GM12865 (cell line): ENCODE measurements at regions not wholly inside any gene's neighbourhood (a gene's known extent, or its start where the extent isn't known, plus 50 kb on each side); places are given as distances from the start of the nearest gene placed in this dataset.

Experiments
- DNase-seq: peaks from one replicate; pipeline ENCODE4 v3.0.0; 2010; ENCODE audit warnings: low read depth
- H3K4me3 ChIP-seq: 2 replicates; pipeline ENCODE4 v1.5.1; 2011; ENCODE audit warnings: mild to moderate bottlenecking, low read depth, low read length, control low read depth
- CTCF ChIP-seq: IDR thresholded peaks from 2 replicates; pipeline ENCODE4 v1.5.1; 2011; ENCODE audit warnings: low read length, control low read depth, low read depth, inconsistent platforms; ENCODE audit not compliant: insufficient read depth; ENCODE audit errors: missing control alignments

GRCh38 chr18:33923980-33924379, 300.7 kb downstream of the NOL4 start:
- DNase-seq, result no peak
- no peak for TF ChIP-seq CTCF
- H3K4me3 ChIP-seq, result no peak overlapping the region

DNA sequence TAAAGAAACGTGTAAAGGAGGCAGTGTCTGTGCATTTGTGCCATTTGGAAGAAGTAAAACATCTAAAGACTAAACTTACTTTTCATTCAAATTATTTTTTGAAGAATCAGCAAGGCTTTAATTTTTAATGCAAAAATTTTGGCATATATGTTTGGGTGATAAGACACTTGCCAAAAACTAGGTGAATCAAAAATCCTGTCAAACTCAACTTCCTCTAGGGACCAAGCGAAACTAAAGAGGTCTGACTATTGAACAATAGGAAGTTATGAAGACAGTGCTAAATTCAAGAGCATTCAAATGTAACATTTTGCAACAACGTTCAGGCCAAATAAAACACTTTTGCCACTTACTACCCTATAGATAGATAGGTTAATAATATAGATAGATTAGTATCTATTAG, 306.1 kb downstream of the NOL4 start:
- TF ChIP-seq CTCF, result no peak
- H3K4me3 ChIP-seq, result no peak overlapping the region
- DNase-seq, result no peak

- H3K4me3 ChIP-seq, result no peak overlapping the region
- peak; percentile 2 for TF ChIP-seq CTCF
- DNase-seq, result peak; percentile 10
These were observed 308.5 kb downstream of the NOL4 start for GRCh38 chr18:33916200-33916599.

GRCh38 chr18:33914399-33914798, 310.3 kb downstream of the NOL4 start:
- no peak overlapping the region for H3K4me3 ChIP-seq
- no peak for TF ChIP-seq CTCF
- DNase-seq, result no peak

GRCh38 chr18:33906046-33906445, 318.7 kb downstream of the NOL4 start:
- no peak for DNase-seq
- no peak overlapping the region for H3K4me3 ChIP-seq
- TF ChIP-seq CTCF, result no peak

DNA sequence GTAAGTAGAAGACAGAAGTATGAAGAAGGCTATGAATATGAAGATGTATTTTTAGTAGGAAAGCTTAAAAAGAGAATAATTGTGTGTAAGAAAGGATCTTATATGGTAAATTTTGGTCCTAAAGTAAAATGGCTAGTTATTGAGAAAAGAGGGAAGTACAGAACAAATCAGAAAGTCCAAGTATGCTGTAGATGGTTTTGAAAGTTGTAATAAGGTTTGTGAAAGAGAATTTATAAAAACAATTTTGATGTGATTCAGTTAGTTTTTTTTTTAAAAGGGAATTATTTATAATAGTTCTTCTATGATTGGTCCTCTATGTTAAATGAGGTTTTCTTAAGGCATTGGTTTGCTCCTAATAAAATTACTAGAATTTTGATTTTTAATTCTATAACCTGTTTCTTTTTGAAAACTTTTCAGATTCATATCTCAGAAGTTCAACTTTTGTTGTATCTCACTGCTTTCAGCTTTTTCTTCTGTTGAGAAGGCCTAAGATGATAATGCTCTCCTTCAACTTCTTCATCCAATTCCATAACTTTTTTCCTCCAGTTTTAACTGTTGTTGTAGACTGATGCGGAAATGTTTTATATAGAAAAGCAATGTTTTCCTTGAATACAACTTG, 322.7 kb downstream of the NOL4 start:
- no peak for TF ChIP-seq CTCF
- no peak for DNase-seq
- H3K4me3 ChIP-seq, result no peak overlapping the region

GRCh38 chr18:33900638-33901037, 322.6 kb downstream of the ASXL3 start:
- DNase-seq, result no peak
- no peak overlapping the region for H3K4me3 ChIP-seq
- TF ChIP-seq CTCF, result no peak
